Parathyroid adenoma (tissue), 2 donors: ENCODE measurements at regions not wholly inside any gene's neighbourhood (a gene's known extent, or its start where the extent isn't known, plus 50 kb on each side); places are given as distances from the start of the nearest gene placed in this dataset.

Experiments
- H2AFZ ChIP-seq: fragments of 300-600 bp; sonication (generic); one replicate; pipeline ENCODE4 v1.7.0; 2017; ENCODE audit warnings: antibody characterized with exemption, mild to moderate bottlenecking
- H3K27ac ChIP-seq: fragments of 300-600 bp; sonication (generic); one replicate; pipeline ENCODE4 v1.7.0; 2017
- H3K27me3 ChIP-seq: fragments of 300-600 bp; sonication (generic); one replicate; pipeline ENCODE4 v1.7.0; 2017; ENCODE audit warnings: low read length; ENCODE audit not compliant: control insufficient read depth, insufficient read depth
- H3K36me3 ChIP-seq: fragments of 300-600 bp; sonication (generic); one replicate; pipeline ENCODE4 v1.7.0; 2017; ENCODE audit warnings: low read length; ENCODE audit not compliant: control insufficient read depth, insufficient read depth
- H3K4me1 ChIP-seq: fragments of 300-600 bp; sonication (generic); one replicate; pipeline ENCODE4 v1.7.0; 2017; ENCODE audit warnings: control low read depth
- H3K4me2 ChIP-seq: fragments of 300-600 bp; sonication (generic); one replicate; pipeline ENCODE4 v1.7.0; 2017; ENCODE audit warnings: low read length
- H3K4me3 ChIP-seq: fragments of 300-600 bp; sonication (generic); one replicate; pipeline ENCODE4 v1.7.0; 2017; ENCODE audit warnings: low read depth, low read length
- H3K79me2 ChIP-seq: fragments of 300-600 bp; sonication (generic); one replicate; pipeline ENCODE4 v1.7.0; 2017; ENCODE audit warnings: control low read depth
- H3K9ac ChIP-seq: fragments of 300-600 bp; sonication (generic); one replicate; pipeline ENCODE4 v1.7.0; 2017; ENCODE audit warnings: mild to moderate bottlenecking
- H3K9me3 ChIP-seq: fragments of 300-600 bp; sonication (generic); one replicate; pipeline ENCODE4 v1.7.0; 2017; ENCODE audit warnings: low read length; ENCODE audit not compliant: control insufficient read depth
- TF ChIP-seq, protein P1 (sequence below): fragments of 300-600 bp; sonication (generic); IDR thresholded peaks from one replicate; pipeline ENCODE4 v1.7.0; 2017; ENCODE audit warnings: antibody characterized with exemption, mild to moderate bottlenecking
- donor health status: primary hyperparathyroidism.

DNA sequence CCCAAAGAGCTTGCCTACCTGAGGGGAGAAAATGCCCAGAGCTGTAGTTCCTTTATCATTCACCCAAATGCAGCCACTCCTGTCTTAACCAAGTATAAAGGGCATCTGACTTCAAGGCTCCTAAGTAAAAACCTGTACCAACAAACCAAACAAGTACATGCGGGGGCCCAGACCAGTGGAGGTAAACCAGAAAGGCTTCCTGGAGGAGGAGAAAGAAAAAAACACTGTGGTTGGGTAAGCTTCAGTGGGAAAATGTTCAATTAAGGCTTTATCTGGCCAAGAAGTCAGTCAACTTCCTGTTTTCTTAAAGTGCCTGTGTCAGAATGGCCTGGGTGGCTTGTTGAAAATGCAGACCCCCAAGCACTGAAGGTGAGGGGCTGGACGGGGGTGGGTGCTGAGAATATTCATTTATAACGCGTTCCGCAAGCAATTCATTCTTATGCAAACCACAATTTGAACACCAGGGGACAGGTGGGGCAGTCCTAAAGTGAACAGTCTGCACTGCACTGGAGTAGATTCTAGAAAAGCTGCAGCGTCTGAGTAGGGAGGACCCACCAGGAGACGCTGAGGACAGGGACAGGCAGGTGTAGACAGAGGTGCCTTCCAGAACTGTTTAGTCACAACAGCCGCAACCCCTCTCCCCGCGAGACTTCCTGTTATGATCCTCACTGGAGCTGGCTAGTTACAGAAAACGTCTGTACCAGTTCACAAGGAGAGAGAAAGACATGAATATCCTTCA is 467.1 kb downstream of the SOX9 start:
- Histone ChIP-seq H3K4me1 (no peaks in the 10 kb centered on the region), H3K36me3 (no peaks in the 10 kb centered on the region), H3K79me2 (no peaks in the 10 kb centered on the region), H3K9ac (no peak overlapping the region), H3K9me3 (no peaks in the 10 kb centered on the region), H3K4me3 (no peak overlapping the region), H3K27ac (no peak overlapping the region), H3K4me2 (no peak overlapping the region), H2AFZ (no peak overlapping the region), H3K27me3 (no peaks in the 10 kb centered on the region)
- TF ChIP-seq, protein P1, sequence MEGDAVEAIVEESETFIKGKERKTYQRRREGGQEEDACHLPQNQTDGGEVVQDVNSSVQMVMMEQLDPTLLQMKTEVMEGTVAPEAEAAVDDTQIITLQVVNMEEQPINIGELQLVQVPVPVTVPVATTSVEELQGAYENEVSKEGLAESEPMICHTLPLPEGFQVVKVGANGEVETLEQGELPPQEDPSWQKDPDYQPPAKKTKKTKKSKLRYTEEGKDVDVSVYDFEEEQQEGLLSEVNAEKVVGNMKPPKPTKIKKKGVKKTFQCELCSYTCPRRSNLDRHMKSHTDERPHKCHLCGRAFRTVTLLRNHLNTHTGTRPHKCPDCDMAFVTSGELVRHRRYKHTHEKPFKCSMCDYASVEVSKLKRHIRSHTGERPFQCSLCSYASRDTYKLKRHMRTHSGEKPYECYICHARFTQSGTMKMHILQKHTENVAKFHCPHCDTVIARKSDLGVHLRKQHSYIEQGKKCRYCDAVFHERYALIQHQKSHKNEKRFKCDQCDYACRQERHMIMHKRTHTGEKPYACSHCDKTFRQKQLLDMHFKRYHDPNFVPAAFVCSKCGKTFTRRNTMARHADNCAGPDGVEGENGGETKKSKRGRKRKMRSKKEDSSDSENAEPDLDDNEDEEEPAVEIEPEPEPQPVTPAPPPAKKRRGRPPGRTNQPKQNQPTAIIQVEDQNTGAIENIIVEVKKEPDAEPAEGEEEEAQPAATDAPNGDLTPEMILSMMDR: no peak

GRCh38 chr17:72588561-72588960 is 467.7 kb downstream of the SOX9 start:
- no peaks in the 10 kb centered on the region for H3K4me1 ChIP-seq
- no peaks in the 10 kb centered on the region for H3K9me3 ChIP-seq
- H3K36me3 ChIP-seq: no peaks in the 10 kb centered on the region
- TF ChIP-seq, protein P1: no peak
- no peak overlapping the region for H3K9ac ChIP-seq
- H3K27me3 ChIP-seq: no peaks in the 10 kb centered on the region
- H3K27ac ChIP-seq: no peak overlapping the region
- H2AFZ ChIP-seq: no peak overlapping the region
- H3K79me2 ChIP-seq: no peaks in the 10 kb centered on the region
- H3K4me3 ChIP-seq: no peak overlapping the region
- H3K4me2 ChIP-seq: no peak overlapping the region

- no peaks in the 10 kb centered on the region for H3K36me3 ChIP-seq
- H3K9ac ChIP-seq: no peak overlapping the region
- no peak overlapping the region for H3K4me3 ChIP-seq
- H2AFZ ChIP-seq: no peak overlapping the region
- H3K27me3 ChIP-seq: no peaks in the 10 kb centered on the region
- TF ChIP-seq, protein P1: no peak
- H3K9me3 ChIP-seq: no peaks in the 10 kb centered on the region
- H3K79me2 ChIP-seq: no peaks in the 10 kb centered on the region
- no peak overlapping the region for H3K27ac ChIP-seq
- no peak overlapping the region for H3K4me2 ChIP-seq
- no peaks in the 10 kb centered on the region for H3K4me1 ChIP-seq
These were observed 468.1 kb downstream of the SOX9 start for GRCh38 chr17:72588961-72589360.

DNA sequence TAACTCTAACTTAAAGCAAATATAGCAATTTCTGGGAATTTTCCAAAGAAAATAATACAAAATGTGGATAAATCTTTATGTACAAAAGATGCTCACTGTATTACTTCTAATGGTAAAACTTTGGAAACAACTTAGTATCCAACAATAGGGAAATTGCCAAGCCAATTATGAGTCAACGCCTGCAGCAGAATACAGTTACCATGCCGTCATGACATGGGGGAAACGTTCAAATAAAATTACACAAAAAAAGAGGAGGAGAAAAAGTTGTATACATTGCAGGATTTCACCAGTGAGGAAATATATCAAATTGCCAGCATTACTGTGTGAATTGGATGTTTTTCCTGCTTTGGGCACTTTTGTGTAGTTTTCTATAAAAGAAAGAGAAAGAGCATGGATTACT is 469.6 kb downstream of the SOX9 start:
- Histone ChIP-seq H3K4me1 (no peaks in the 10 kb centered on the region), H3K9me3 (no peaks in the 10 kb centered on the region), H3K27ac (no peak overlapping the region), H3K27me3 (no peaks in the 10 kb centered on the region), H3K9ac (no peak overlapping the region), H3K79me2 (no peaks in the 10 kb centered on the region), H2AFZ (no peak overlapping the region), H3K4me3 (no peak overlapping the region), H3K36me3 (no peaks in the 10 kb centered on the region), H3K4me2 (no peak overlapping the region)
- TF ChIP-seq, protein P1: no peak

DNA sequence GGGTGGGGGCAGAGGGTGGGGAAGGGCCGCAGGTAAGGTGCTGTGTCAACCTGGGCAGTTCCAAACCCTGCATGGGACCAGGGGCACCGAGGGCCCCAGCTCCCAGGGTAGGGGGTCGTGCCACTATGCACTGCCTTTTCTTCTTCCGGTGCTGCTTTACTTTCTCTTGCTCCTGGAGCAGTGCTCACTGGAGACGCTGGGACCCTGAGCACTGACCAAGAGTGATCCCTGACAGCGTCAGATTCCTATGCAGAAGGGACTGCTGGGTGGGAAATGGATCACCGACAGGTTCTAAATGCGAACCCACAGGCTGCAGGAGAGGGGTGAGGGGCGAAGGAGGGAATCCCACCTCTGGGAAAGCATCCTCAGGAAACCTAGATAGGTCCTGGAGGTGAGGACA is 470.1 kb downstream of the SOX9 start:
- H3K27me3 ChIP-seq: no peaks in the 10 kb centered on the region

More for the DNA sequence above, 470.1 kb downstream of the SOX9 start:
- TF ChIP-seq, protein P1: no peak
- Histone ChIP-seq H3K4me3 (no peak overlapping the region), H3K9ac (no peak overlapping the region), H2AFZ (no peak overlapping the region), H3K36me3 (no peaks in the 10 kb centered on the region), H3K27ac (no peak overlapping the region), H3K79me2 (no peaks in the 10 kb centered on the region), H3K9me3 (no peaks in the 10 kb centered on the region), H3K4me2 (no peak overlapping the region), H3K4me1 (no peaks in the 10 kb centered on the region)
